SKM-1 treated with dmso at 0.1 percent for 144 hours (cell line): ENCODE measurements at regions not wholly inside any gene's neighbourhood (a gene's known extent, or its start where the extent isn't known, plus 50 kb on each side); places are given as distances from the start of the nearest gene placed in this dataset.

ENCODE experiments used
- DNase-seq: peaks from one replicate; lab custom pipeline; 2025; ENCODE audit not compliant: unreplicated experiment; lab: John Stamatoyannopoulos, UW

DNA sequence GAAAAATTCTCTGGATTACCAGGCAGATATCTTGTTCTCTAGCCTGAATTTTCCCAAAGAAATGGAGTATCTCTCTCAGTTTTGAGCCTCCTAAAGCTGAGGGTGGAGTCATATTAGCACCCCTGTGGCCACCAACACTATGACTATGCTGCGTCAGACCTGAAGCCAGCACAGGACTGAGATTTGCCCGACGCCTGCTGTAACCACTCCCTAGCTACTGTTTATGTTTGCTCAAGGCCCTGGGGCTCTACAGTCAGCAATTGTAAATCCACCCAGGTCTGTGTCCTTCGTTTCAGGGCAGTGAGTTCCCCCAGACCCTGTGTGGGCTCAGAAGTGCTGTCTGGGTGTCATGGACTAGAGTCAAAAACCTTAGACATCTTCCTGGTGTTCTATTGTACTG lies 61.4 kb downstream of the ZXDA start:
- DNase-seq = no peak

DNA sequence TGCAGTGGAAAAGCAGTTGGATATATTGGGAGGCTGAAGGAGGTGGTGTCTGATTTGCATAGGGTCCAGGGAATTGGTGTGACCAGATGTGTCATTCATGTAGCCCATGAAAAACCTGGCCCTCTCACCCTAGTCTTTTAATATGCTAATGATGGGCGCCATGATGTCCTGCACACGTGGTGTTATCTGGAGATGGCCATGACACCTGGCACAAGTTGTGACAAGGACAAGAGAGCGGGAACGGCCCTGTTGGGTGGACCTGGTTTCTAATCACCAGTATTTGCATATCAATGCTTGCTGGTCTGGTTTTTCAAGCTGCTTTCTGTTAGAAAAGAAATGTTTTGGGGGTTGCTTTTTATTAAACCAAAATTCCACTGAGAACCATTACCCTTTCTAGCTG lies 87.4 kb downstream of the ZXDA start:
- DNase-seq = no peak

DNA sequence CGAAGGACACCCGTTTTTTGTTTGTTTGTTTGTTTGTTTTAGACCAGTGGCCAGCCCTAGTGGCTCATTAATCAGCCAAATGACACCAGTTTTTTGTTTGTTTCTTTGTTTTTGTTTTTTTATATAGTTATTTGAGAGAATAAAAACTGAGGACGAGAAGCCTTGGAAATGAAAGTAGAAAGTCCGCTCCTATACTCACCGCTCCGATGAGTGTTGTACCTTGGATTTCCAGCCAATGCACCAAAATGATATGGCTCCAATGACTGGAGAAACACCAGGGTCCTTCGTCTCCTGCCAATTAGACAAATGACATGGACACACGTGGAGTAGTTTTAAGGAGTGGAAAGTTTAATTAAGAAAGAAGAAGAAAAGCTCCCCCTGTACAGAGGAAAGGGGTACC lies 87.9 kb downstream of the ZXDA start:
- DNase-seq = no peak

DNA sequence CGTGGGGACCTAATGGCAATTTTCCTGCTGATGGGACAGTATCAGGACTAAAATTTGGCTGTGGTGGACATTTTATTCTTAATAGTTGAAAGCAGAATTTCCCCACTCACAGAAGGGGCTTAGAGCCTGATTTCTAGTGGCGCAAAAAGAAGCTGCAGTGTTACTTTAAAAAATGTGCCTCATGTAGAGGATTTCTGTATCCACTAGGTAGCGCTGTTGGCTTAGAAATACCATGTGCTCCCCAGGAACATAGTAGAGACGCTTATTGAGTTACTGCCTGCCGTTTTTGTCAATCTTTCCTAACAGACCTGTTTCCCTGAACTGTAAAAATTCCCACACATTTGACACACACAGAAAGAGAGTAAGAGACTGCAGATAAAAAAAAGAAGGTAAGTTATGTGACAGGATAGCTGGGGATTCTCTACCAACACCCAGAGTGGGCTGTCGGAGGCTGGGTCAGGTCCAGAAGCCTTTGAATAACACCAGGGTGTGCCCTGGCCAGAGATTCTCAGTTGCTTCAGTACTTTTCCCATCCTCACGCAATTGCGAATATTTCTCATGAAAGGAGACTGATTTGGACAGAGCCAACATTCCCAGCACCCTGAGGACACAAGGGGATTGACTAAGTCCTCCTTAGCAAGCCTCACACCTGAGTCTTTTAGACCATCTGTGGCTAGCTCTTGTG lies 88.4 kb downstream of the ZXDA start:
- peak; percentile 6 for DNase-seq

DNA sequence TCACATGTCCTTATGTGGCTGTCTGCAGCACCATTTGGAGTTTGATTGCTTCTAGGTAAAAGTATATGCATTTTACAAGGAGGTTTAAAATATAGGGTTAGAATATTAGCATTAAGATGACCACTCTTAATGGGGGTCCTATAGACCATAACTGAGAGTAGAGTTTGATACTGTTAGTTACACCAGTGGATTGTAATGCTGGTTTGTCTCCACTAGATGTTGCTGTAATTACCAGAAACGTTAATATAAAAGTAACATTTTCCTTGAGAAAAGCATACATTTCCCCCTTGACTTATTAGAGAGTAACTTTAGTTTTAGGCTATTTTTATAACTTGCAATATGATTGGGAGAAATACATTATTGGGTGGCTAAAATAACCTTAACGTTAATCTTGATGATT lies 93.0 kb downstream of the ZXDA start:
- DNase-seq = no peak

DNA sequence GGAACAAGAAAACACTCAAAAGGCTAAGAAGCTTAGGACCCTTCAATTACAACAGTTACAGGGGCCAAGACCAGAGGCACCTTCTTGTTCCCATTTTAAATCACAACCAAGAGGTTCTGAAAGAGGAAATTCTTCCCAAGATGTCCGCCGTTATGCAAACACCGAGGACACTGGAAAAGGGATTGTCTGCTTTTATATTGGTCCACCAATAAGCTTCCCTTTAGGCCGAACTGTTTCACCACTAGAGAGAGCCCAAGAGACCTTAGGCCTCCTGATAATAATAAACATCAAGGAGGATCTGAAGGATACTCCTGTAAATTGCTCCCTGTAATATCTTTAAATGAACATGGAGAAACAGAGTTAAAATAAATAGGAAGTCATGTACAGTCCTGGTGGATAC lies 92.6 kb upstream of the NLRP2B start:
- DNase-seq = no peak

DNA sequence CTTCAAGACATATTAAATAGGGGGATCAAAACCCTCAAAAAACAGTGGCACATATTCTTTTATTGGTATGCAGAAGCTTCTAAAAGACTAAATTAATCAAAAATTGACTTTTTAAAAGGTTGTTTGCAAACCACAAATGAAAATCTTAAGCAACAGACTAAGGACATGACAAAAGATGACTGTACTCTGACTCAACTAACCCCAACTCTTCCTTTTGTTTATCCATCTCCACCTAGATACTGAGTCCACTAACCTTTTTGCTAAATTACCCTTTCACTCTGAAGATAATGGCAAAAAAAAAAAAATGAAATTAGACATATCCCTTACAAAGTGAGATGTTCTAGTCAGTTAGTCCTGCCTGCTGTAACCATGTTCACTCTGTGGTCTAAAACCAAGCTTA lies 91.6 kb upstream of the NLRP2B start:
- no peak for DNase-seq

DNA sequence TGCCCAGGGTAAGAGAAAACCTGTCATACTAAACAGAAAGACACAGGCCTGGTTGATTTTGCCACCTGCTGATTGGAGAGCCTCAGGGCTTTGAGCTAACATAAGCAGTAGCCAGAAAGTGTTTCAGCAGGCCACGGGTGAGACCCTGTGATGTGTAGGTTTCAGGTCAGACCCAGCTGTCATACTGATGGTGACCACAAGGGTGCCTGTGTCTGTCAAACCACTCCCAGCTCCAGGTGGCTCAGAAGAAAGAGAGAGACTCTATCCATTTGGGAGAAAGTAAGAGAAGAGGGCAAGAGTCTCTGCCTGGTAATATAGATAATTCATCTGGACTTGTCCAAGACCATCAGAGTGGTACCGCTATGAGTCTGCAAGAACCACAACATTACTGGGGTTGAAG lies 72.8 kb upstream of the NLRP2B start:
- DNase-seq = no peak

DNA sequence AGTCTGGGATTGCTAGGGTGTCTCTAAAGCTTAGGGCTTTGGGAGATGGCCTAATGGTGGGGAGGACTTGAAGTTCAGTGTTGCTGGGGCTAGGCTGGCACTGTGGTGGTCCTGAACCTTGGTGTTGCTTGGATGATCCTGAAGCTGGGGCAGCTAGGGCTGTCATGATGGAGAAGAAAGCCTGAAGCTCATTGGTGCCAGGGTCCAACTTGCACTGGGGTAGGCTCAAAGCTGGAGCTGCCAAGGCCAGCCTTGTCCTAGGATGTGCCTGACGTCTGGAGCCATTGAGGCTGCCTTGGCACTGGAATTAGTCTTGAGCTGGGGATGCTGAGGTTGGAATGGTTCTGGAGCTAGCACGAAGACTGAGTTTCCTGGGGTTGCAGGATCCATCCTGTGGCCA lies 61.0 kb upstream of the NLRP2B start:
- no peak for DNase-seq

DNA sequence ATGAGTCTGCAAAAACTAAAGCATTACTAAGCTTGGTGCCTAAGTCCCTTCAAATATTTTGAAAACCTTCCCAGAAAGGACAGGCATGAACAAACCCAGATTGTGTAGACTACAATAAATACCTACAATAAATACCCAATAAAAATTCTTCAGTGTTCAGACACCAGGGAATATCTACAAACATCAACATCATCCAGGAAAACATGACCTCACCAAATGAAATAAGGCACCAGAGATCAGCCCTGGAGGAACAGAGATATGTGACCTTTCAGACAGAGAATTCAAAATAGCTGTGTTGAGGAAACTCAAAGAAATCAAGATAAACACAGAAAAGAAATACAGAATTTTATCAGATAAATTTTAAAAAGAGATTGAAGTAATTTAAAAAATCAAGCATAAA lies 57.8 kb upstream of the NLRP2B start:
- no peak for DNase-seq
